GM18858 (cell line): ENCODE measurements at regions not wholly inside any gene's neighbourhood (a gene's known extent, or its start where the extent isn't known, plus 50 kb on each side); places are given as distances from the start of the nearest gene placed in this dataset.
"Not testable (repeated sequence)": the region's sequence is repeated elsewhere in the genome, so short reads cannot be mapped to it uniquely, and the experiment has no call there.

Experiments
- ATAC-seq: cut with Tn5 transposase; IDR thresholded peaks from one replicate; pipeline ENCODE4 v1.9.1; 2021; ENCODE audit not compliant: unreplicated experiment

GRCh38 chr5:120913396-120913795 is 449.3 kb downstream of the PRR16 start:
- no peak for ATAC-seq

- no peak for ATAC-seq
These were observed 453.2 kb downstream of the PRR16 start for GRCh38 chr5:120917214-120917758.

GRCh38 chr5:120919017-120919416 is 454.9 kb downstream of the PRR16 start:
- ATAC-seq, result no peak

GRCh38 chr5:120923026-120923425 is 458.9 kb downstream of the PRR16 start:
- ATAC-seq, result no peak

GRCh38 chr5:120926471-120926870 is 462.4 kb downstream of the PRR16 start:
- ATAC-seq, result no peak

GRCh38 chr5:120927950-120928530 is 463.9 kb downstream of the PRR16 start:
- ATAC-seq, result no peak

- ATAC-seq, result no peak
These were observed 468.4 kb downstream of the PRR16 start for GRCh38 chr5:120932480-120932879.

GRCh38 chr5:120934031-120934430 is 469.9 kb downstream of the PRR16 start:
- ATAC-seq, result no peak

- no peak for ATAC-seq
These were observed 472.6 kb downstream of the PRR16 start for GRCh38 chr5:120936652-120937051.

- no peak for ATAC-seq
These were observed 474.5 kb downstream of the PRR16 start for GRCh38 chr5:120938604-120939003.

- no peak for ATAC-seq
These were observed 478.7 kb downstream of the PRR16 start for GRCh38 chr5:120942596-120943350.

- not testable (repeated sequence) for ATAC-seq
These were observed 485.5 kb downstream of the PRR16 start for GRCh38 chr5:120949596-120949995.

GRCh38 chr5:120953445-120953844 is 489.3 kb downstream of the PRR16 start:
- not testable (repeated sequence) for ATAC-seq

GRCh38 chr5:120954255-120954654 is 490.2 kb downstream of the PRR16 start:
- ATAC-seq, result no peak

GRCh38 chr5:120955795-120956194 is 491.7 kb downstream of the PRR16 start:
- no peak for ATAC-seq

- no peak for ATAC-seq
These were observed 494.9 kb downstream of the PRR16 start for GRCh38 chr5:120958877-120959485.

- no peak for ATAC-seq
These were observed 496.4 kb downstream of the PRR16 start for GRCh38 chr5:120960510-120960909.

- no peak for ATAC-seq
These were observed 503.3 kb downstream of the PRR16 start for GRCh38 chr5:120967366-120967765.

- ATAC-seq, result no peak
These were observed 510.6 kb downstream of the PRR16 start for GRCh38 chr5:120974690-120975089.

GRCh38 chr5:120982351-120982750 is 518.3 kb downstream of the PRR16 start:
- no peak for ATAC-seq

- no peak for ATAC-seq
These were observed 521.4 kb downstream of the PRR16 start for GRCh38 chr5:120985526-120985925.

GRCh38 chr5:120988491-120988890 is 524.4 kb downstream of the PRR16 start:
- no peak for ATAC-seq
